ENCODE measurements at regions not wholly inside any gene's neighbourhood (a gene's known extent, or its start where the extent isn't known, plus 50 kb on each side); places are given as distances from the start of the nearest gene placed in this dataset.

- DNase-seq (ENCODE audit: low spot score): no peak
Measured at GRCh38 chr13:46975173-46975572, 78.3 kb upstream of the HTR2A start.

- no peak for DNase-seq (ENCODE audit: low spot score)
Measured at GRCh38 chr13:46968450-46968849, 71.6 kb upstream of the HTR2A start.

- DNase-seq (ENCODE audit: low spot score): no peak
Measured at GRCh38 chr13:46964789-46965527, 68.1 kb upstream of the HTR2A start.

- no peak for DNase-seq (ENCODE audit: low spot score)
Measured at GRCh38 chr13:46963904-46964303, 67.1 kb upstream of the HTR2A start.

GRCh38 chr13:46962281-46962941 lies 65.6 kb upstream of the HTR2A start:
- no peak for DNase-seq (ENCODE audit: low spot score)

- no peak for DNase-seq (ENCODE audit: low spot score)
Measured at GRCh38 chr13:46961719-46962118, 64.9 kb upstream of the HTR2A start.

GRCh38 chr13:46953941-46954340 lies 57.1 kb upstream of the HTR2A start:
- no peak for DNase-seq (ENCODE audit: low spot score)

GRCh38 chr13:46953331-46953730 lies 56.5 kb upstream of the HTR2A start:
- DNase-seq (ENCODE audit: low spot score): no peak

- DNase-seq (ENCODE audit: low spot score): no peak
Measured at GRCh38 chr13:46951516-46951915, 54.7 kb upstream of the HTR2A start.

GRCh38 chr13:46949211-46949610 lies 52.4 kb upstream of the HTR2A start:
- DNase-seq (ENCODE audit: low spot score): no peak

GRCh38 chr13:46948338-46948737 lies 51.5 kb upstream of the HTR2A start:
- DNase-seq (ENCODE audit: low spot score): no peak

- DNase-seq (ENCODE audit: low spot score): no peak
Measured at GRCh38 chr13:46947425-46948191, 50.8 kb upstream of the HTR2A start.
